Adrenal gland (tissue), 9 donors: ENCODE measurements at regions not wholly inside any gene's neighbourhood (a gene's known extent, or its start where the extent isn't known, plus 50 kb on each side); places are given as distances from the start of the nearest gene placed in this dataset.

ENCODE experiments used
- DNase-seq, 7 donors: peaks; one replicate each; pipeline ENCODE4 v3.0.0-alpha.2; 2019 to 2020
- H3K27ac ChIP-seq, 5 donors: fragments of 200-600 bp; sonication (generic) in 4 of 5; 1 replicate in 3 of 5; 2 replicates in 2 of 5; pipeline versions ENCODE4 v1.5.1 to v1.8.0; 2016 to 2020; ENCODE audit warnings: mild to moderate bottlenecking in 1 of 5
- H3K27me3 ChIP-seq: fragments of 200-600 bp; 2 replicates; pipeline ENCODE4 v1.8.0; 2021
- H3K36me3 ChIP-seq, 2 donors: fragments of 200-600 bp; replicated peaks in 1 of 2; 1 replicate in 1 of 2; 2 replicates in 1 of 2; pipeline versions ENCODE4 v1.5.1 to v1.8.0; 2018 to 2022
- H3K4me1 ChIP-seq, 2 donors: fragments of 200-600 bp; replicated peaks in 1 of 2; 1 replicate in 1 of 2; 2 replicates in 1 of 2; pipeline versions ENCODE4 v1.5.1 to v1.8.0; 2018 to 2021
- H3K4me3 ChIP-seq, 4 donors: fragments of 200-600 bp; sonication (generic) in 3 of 4; one replicate each; pipeline ENCODE4 v1.5.1; 2016 to 2018
- H3K9me3 ChIP-seq, 3 donors: fragments of 200-600 bp; sonication (generic) in 1 of 3; replicated peaks in 1 of 3; 1 replicate in 2 of 3; 2 replicates in 1 of 3; pipeline versions ENCODE4 v1.5.1 to v1.8.0; 2016 to 2021
- CTCF ChIP-seq, 6 experiments: fragments of 450-650 bp in 4 of 6; fragments of 200-600 bp in 2 of 6; sonication (generic) in 1 of 6; IDR thresholded peaks; 1 replicate in 5 of 6; 2 replicates in 1 of 6; pipeline versions ENCODE4 v1.5.1 to v1.8.0; 2016 to 2021; ENCODE audit warnings: antibody characterized with exemption in 6 of 6, mild to moderate bottlenecking in 2 of 6, moderate library complexity in 1 of 6
- POLR2A ChIP-seq, 2 donors: fragments of 450-650 bp; IDR thresholded peaks; one replicate each; pipeline ENCODE4 v1.6.1; 2017; ENCODE audit warnings: antibody characterized with exemption in 2 of 2, mild to moderate bottlenecking in 2 of 2, moderate library complexity in 1 of 2
- WGBS, 4 donors: extraction: QIAGEN DNeasy Blood & Tissue Kit in 2 of 4; methylation state at CpG; one replicate each; pipeline versions ENCODE4 v1.1.5 to v1.1.7; 2013 to 2017; 5-methylcytosine and 5-hydroxymethylcytosine counted together
- intact Hi-C, 2 donors: fragments of 100-400 bp; cut with DNase I; formaldehyde crosslinking; loops; one replicate each; pipeline versions ENCODE4 v1.14.1 to v1.15.0; 2022 to 2023
- donor health status: healthy with polysubstance abuse.
- donor health status: Bipolar disorder and iron deficiency.
- donor health status: DM: yes; HTN: yes; CAD: no.
- donor health status: DM: no; HTN: no; CAD: no.
- donor health status: DM: no; HTN: no; CAD: no.

GRCh38 chr1:95924684-95925083 is 690.7 kb downstream of the RWDD3 start:
- H3K36me3 ChIP-seq = no peaks in the 10 kb centered on the region
- no peaks in the 10 kb centered on the region for H3K4me1 ChIP-seq
- H3K4me3 ChIP-seq = no peak overlapping the region
- H3K27ac ChIP-seq = no peak overlapping the region
- no peaks in the 10 kb centered on the region for H3K9me3 ChIP-seq
- no peak for TF ChIP-seq CTCF (IDR thresholded peaks at IDR 0.05)
- no peak for TF ChIP-seq POLR2A (IDR thresholded peaks at IDR 0.05)
- 72 to 84% (median 78%) methylated on average over 4 of the region's 4 CpGs for WGBS, 4 donors
- no peaks in the 10 kb centered on the region for H3K27me3 ChIP-seq
- intact Hi-C loops = no loop called here
- DNase-seq = no peak

DNA sequence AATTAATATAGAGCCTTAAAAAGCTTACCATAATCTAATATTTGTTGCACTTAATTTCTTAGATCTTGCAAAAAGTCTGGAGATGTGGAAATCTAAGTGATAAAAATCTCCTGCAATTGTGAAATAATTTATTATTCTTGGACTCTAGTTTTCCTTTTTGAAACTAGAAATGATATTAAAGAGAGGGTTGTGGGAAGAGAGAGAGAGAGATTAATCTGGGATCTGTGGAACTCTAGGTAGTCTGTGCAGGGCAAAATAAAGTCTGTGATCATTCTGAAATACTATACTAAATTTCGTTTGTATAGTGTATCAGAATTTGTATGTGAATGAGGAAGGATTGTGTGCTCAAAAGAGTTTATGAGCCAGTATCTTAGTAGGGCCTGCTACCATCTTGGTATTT is 692.3 kb downstream of the RWDD3 start:
- intact Hi-C loops = no loop called here
- Histone ChIP-seq H3K4me3 (no peak overlapping the region), H3K27ac (no peak overlapping the region), H3K4me1 (no peaks in the 10 kb centered on the region), H3K27me3 (no peaks in the 10 kb centered on the region), H3K9me3 (no peaks in the 10 kb centered on the region), H3K36me3 (no peaks in the 10 kb centered on the region)
- no peak for DNase-seq
- 23 to 48% (median 30%) methylated on average over 1 of the region's 1 CpG for WGBS, 4 donors
- TF ChIP-seq POLR2A (IDR thresholded peaks at IDR 0.05) = no peak
- no peak for TF ChIP-seq CTCF (IDR thresholded peaks at IDR 0.05)

GRCh38 chr1:95927061-95927460 is 693.1 kb downstream of the RWDD3 start:
- H3K4me3 ChIP-seq = no peak overlapping the region
- H3K4me1 ChIP-seq = no peaks in the 10 kb centered on the region
- intact Hi-C loops = no loop called here
- H3K27me3 ChIP-seq = no peaks in the 10 kb centered on the region
- no peaks in the 10 kb centered on the region for H3K9me3 ChIP-seq
- no peaks in the 10 kb centered on the region for H3K36me3 ChIP-seq
- TF ChIP-seq POLR2A (IDR thresholded peaks at IDR 0.05) = no peak
- TF ChIP-seq CTCF (IDR thresholded peaks at IDR 0.05) = no peak
- WGBS, 4 donors = 73 to 79% (median 77%) methylated on average over 3 of the region's 3 CpGs
- no peak overlapping the region for H3K27ac ChIP-seq
- DNase-seq = no peak

DNA sequence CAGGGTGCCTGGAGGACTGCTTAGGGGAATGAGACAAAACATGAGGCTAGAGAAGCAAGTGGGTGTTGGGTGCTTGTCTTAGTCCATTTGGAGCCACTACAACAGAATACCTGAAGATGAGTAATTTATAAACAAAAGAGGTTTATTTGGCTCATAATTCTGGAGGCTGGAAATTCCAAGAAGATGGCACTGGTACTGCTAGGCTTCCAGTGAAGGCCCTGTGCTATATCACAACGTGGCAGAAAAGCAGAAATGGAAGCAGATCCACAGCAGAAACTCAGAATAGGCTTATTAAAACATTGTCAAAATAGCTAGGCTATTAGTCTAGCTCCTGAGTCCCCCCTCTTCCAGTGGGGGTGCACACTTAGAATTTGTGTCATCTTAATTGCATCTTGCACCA is 701.7 kb downstream of the RWDD3 start:
- no peak overlapping the region for H3K27ac ChIP-seq

More for the DNA sequence above, 701.7 kb downstream of the RWDD3 start:
- TF ChIP-seq POLR2A (IDR thresholded peaks at IDR 0.05) = no peak
- no peak for TF ChIP-seq CTCF (IDR thresholded peaks at IDR 0.05)
- DNase-seq = no peak
- Histone ChIP-seq H3K4me1 (no peaks in the 10 kb centered on the region), H3K4me3 (no peak overlapping the region), H3K36me3 (no peaks in the 10 kb centered on the region), H3K9me3 (no peaks in the 10 kb centered on the region), H3K27me3 (no peaks in the 10 kb centered on the region)
- intact Hi-C loops = no loop called here
- 37 to 62% (median 52%) methylated on average over 1 of the region's 1 CpG for WGBS, 4 donors
